Fibroblast of lung (primary cell): ENCODE measurements at regions not wholly inside any gene's neighbourhood (a gene's known extent, or its start where the extent isn't known, plus 50 kb on each side); places are given as distances from the start of the nearest gene placed in this dataset.
"Not testable (repeated sequence)": the region's sequence is repeated elsewhere in the genome, so short reads cannot be mapped to it uniquely, and the experiment has no call there.

ENCODE experiments used
- CTCF ChIP-seq, 2 donors: IDR thresholded peaks in 1 of 2; conservative IDR thresholded peaks in 1 of 2; 1 replicate in 1 of 2; 2 replicates in 1 of 2; pipeline ENCODE4 v1.5.1; 2011 to 2012; ENCODE audit warnings: low read length in 2 of 2, control low read depth in 1 of 2, inconsistent platforms in 1 of 2, low read depth in 1 of 2, mild to moderate bottlenecking in 1 of 2
- EZH2 ChIP-seq: IDR thresholded peaks from 2 replicates; pipeline ENCODE4 v1.5.1; 2012; ENCODE audit warnings: low read length, control low read depth, mild to moderate bottlenecking; ENCODE audit errors: missing control alignments

- not testable (repeated sequence) for TF ChIP-seq CTCF (conservative IDR thresholded peaks at IDR 0.05 in 1 of 2, IDR thresholded peaks at IDR 0.05 in 1 of 2; ENCODE audit: low read depth in 1 of 2, low read length in 2 of 2); EZH2
Observed at GRCh38 chr10:52604131-52604530, 168.5 kb downstream of the MBL2 start.
